A549 (cell line): ENCODE measurements at regions not wholly inside any gene's neighbourhood (a gene's known extent, or its start where the extent isn't known, plus 50 kb on each side); places are given as distances from the start of the nearest gene placed in this dataset.

Source experiments
- ATAC-seq, 2 experiments: fragments of 200-7000 bp in 1 of 2; fragments of >200 bp in 1 of 2; cut with Nextera tagmentation in 1 of 2; cut with Tn5 transposase in 1 of 2; 3 replicates each; pipeline versions ENCODE4 v1.8.0 to v1.9.1; 2018 to 2020; ENCODE audit warnings: mild to moderate bottlenecking in 1 of 2, moderate library complexity in 1 of 2
- CTCF ChIA-PET: fragments of 300-600 bp; sonication (Branson Sonifier 250); formaldehyde crosslinking; extraction: SDS; loops from one replicate; lab custom pipeline; 2021; ENCODE audit warnings: antibody characterized with exemption, inconsistent platforms; lab: Yijun Ruan, JAX
- POLR2A ChIA-PET: fragments of 350-600 bp; formaldehyde crosslinking; extraction: SDS; loops from one replicate; lab custom pipeline; 2021; ENCODE audit warnings: antibody characterized with exemption, inconsistent platforms; lab: Yijun Ruan, JAX
- DNase-seq, 2 experiments: peaks; one replicate each; pipeline versions ENCODE4 v3.0.0 to v3.0.0-alpha.2; 2011 to 2016; ENCODE audit warnings: low read depth in 1 of 2, low spot score in 1 of 2
- FAIRE-seq: peaks from 2 replicates; lab custom pipeline; 2011; peaks lifted over from hg19 to GRCh38; lab: Jason Lieb, UNC
- H3K27ac ChIP-seq, 2 experiments: fragments of >200 bp; sonication (Bioruptor Twin); formaldehyde crosslinking; 3 replicates each; pipeline ENCODE4 v1.5.1; 2016 to 2017
- H3K4me1 ChIP-seq: fragments of >200 bp; sonication (Bioruptor Twin); formaldehyde crosslinking; 3 replicates; pipeline ENCODE4 v1.6.1; 2016
- H3K4me2 ChIP-seq: fragments of >200 bp; sonication (Bioruptor Twin); formaldehyde crosslinking; 3 replicates; pipeline ENCODE4 v1.6.1; 2016
- H3K4me3 ChIP-seq: fragments of >200 bp; sonication (Bioruptor Twin); formaldehyde crosslinking; 3 replicates; pipeline ENCODE4 v1.5.1; 2016
- H3K9me3 ChIP-seq: fragments of >200 bp; sonication (Bioruptor Twin); formaldehyde crosslinking; 3 replicates; pipeline ENCODE4 v1.6.1; 2016
- BHLHE40 ChIP-seq: IDR thresholded peaks from 2 replicates; pipeline ENCODE4 v1.6.1; 2012; ENCODE audit warnings: low read depth, low read length, inconsistent platforms
- CHD4 ChIP-seq: fragments of 200-600 bp; sonication (generic); IDR thresholded peaks from 2 replicates; pipeline ENCODE4 v1.6.1; 2016; ENCODE audit warnings: antibody characterized with exemption, mild to moderate bottlenecking, borderline replicate concordance
- EHMT2 ChIP-seq: fragments of 200-600 bp; sonication (generic); IDR thresholded peaks from 2 replicates; pipeline ENCODE4 v1.6.1; 2016; ENCODE audit warnings: antibody characterized with exemption, low read depth, mild to moderate bottlenecking, moderate library complexity
- EP300 ChIP-seq, 2 experiments: fragments of >200 bp; sonication (Bioruptor Twin); formaldehyde crosslinking; IDR thresholded peaks; 2 replicates in 1 of 2; 3 replicates in 1 of 2; pipeline ENCODE4 v1.6.1; 2016 to 2017
- FOXS1 ChIP-seq: fragments of 250-450 bp; sonication (Bioruptor Pico); IDR thresholded peaks from 2 replicates; pipeline ENCODE4 v1.5.0; 2020; ENCODE audit warnings: mild to moderate bottlenecking, moderate library complexity
- HEYL ChIP-seq: fragments of 250-450 bp; sonication (Bioruptor Pico); IDR thresholded peaks from 2 replicates; pipeline ENCODE4 v1.8.0; 2021; ENCODE audit warnings: mild to moderate bottlenecking, moderate library complexity
- KDM1A ChIP-seq: fragments of 200-600 bp; sonication (generic); IDR thresholded peaks from 2 replicates; pipeline ENCODE4 v1.6.1; 2016; ENCODE audit warnings: low read depth, mild to moderate bottlenecking
- NR3C1 ChIP-seq: fragments of >200 bp; sonication (Bioruptor Twin); formaldehyde crosslinking; IDR thresholded peaks from 3 replicates; pipeline ENCODE4 v1.6.1; 2017
- RAD21 ChIP-seq, 2 experiments: fragments of >200 bp in 1 of 2; sonication (Bioruptor Twin) in 1 of 2; formaldehyde crosslinking in 1 of 2; IDR thresholded peaks in 1 of 2; conservative IDR thresholded peaks in 1 of 2; 2 replicates in 1 of 2; 3 replicates in 1 of 2; pipeline ENCODE4 v1.6.1; 2012 to 2018; ENCODE audit warnings: inconsistent platforms in 1 of 2
- RFX5 ChIP-seq: fragments of 450-650 bp; IDR thresholded peaks from 2 replicates; pipeline ENCODE4 v1.7.1; 2014; ENCODE audit warnings: antibody characterized with exemption, mild to moderate bottlenecking, moderate library complexity
- SREBF2 ChIP-seq: fragments of 450-650 bp; IDR thresholded peaks from 2 replicates; pipeline ENCODE4 v1.6.1; 2014; ENCODE audit warnings: mild to moderate bottlenecking, moderate library complexity
- ZC3H11A ChIP-seq: fragments of 450-650 bp; IDR thresholded peaks from 2 replicates; pipeline ENCODE4 v1.6.1; 2014; ENCODE audit warnings: antibody characterized with exemption, mild to moderate bottlenecking
- WGBS: methylation state at CpG from one replicate; pipeline ENCODE4 v1.1.6; 2017; ENCODE audit errors: missing lambda C conversion rate; 5-methylcytosine and 5-hydroxymethylcytosine counted together
- TF ChIP-seq, protein P1 (sequence below): fragments of >200 bp; sonication (Bioruptor Twin); formaldehyde crosslinking; IDR thresholded peaks from 3 replicates; pipeline ENCODE4 v1.5.1; 2016
- TF ChIP-seq, protein P2 (sequence below): fragments of 200-600 bp; sonication (generic); IDR thresholded peaks from 2 replicates; pipeline ENCODE4 v1.6.1; 2016; ENCODE audit warnings: antibody characterized with exemption, mild to moderate bottlenecking, moderate library complexity
- TF ChIP-seq, protein P3 (sequence below): IDR thresholded peaks from 2 replicates; pipeline ENCODE4 v1.6.1; 2012
- TF ChIP-seq, protein P4 (sequence below): fragments of >200 bp; sonication (Bioruptor Twin); formaldehyde crosslinking; IDR thresholded peaks from 3 replicates; pipeline ENCODE4 v1.6.1; 2016
- TF ChIP-seq, protein P5 (sequence below): fragments of >200 bp; sonication (Bioruptor Twin); formaldehyde crosslinking; IDR thresholded peaks from 2 replicates; pipeline ENCODE4 v1.6.1; 2016
- TF ChIP-seq, protein P6 (sequence below): fragments of 250-450 bp; sonication (Bioruptor Pico); IDR thresholded peaks from 2 replicates; pipeline ENCODE4 v1.5.0; 2021; ENCODE audit warnings: mild to moderate bottlenecking, moderate library complexity, borderline replicate concordance

DNA sequence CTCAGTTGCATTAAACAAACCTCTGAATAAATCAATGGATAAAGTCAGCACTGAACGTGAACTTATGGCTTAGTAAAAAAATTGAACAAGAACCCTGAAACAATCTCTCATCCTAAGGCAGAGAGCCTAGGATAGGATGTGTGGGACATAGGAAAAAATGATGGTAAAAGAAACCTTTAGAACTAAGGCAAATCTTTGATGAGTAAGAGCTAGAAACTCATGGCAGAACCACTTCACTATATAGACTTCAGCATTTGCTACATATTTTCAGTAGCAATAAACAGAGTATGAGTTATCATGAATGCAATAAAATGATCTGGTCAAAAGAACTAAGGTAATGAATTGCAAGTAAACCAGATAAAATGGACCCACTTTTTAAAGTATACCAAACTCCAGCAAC, 725.8 kb upstream of the DPPA4 start:
- no peak overlapping the region for H3K4me2 ChIP-seq
- no peak overlapping the region for H3K4me3 ChIP-seq
- 69% methylated on average over 1 of the region's 1 CpG for WGBS
- H3K4me1 ChIP-seq = no peaks in the 10 kb centered on the region
- no peak for FAIRE-seq
- POLR2A ChIA-PET = no interaction called here
- CTCF ChIA-PET = interaction anchor here (1.3 kb wide), 1 partner anchor 16 kb away, joined by 3 read pairs; no protein-coding TSS in a partner anchor
- H3K9me3 ChIP-seq = no peaks in the 10 kb centered on the region
- ATAC-seq = no peak
- H3K27ac ChIP-seq = no peak overlapping the region
- TF ChIP-seq, protein P1, sequence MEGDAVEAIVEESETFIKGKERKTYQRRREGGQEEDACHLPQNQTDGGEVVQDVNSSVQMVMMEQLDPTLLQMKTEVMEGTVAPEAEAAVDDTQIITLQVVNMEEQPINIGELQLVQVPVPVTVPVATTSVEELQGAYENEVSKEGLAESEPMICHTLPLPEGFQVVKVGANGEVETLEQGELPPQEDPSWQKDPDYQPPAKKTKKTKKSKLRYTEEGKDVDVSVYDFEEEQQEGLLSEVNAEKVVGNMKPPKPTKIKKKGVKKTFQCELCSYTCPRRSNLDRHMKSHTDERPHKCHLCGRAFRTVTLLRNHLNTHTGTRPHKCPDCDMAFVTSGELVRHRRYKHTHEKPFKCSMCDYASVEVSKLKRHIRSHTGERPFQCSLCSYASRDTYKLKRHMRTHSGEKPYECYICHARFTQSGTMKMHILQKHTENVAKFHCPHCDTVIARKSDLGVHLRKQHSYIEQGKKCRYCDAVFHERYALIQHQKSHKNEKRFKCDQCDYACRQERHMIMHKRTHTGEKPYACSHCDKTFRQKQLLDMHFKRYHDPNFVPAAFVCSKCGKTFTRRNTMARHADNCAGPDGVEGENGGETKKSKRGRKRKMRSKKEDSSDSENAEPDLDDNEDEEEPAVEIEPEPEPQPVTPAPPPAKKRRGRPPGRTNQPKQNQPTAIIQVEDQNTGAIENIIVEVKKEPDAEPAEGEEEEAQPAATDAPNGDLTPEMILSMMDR = no peak
- TF ChIP-seq BHLHE40 = no peak
- TF ChIP-seq, protein P2, sequence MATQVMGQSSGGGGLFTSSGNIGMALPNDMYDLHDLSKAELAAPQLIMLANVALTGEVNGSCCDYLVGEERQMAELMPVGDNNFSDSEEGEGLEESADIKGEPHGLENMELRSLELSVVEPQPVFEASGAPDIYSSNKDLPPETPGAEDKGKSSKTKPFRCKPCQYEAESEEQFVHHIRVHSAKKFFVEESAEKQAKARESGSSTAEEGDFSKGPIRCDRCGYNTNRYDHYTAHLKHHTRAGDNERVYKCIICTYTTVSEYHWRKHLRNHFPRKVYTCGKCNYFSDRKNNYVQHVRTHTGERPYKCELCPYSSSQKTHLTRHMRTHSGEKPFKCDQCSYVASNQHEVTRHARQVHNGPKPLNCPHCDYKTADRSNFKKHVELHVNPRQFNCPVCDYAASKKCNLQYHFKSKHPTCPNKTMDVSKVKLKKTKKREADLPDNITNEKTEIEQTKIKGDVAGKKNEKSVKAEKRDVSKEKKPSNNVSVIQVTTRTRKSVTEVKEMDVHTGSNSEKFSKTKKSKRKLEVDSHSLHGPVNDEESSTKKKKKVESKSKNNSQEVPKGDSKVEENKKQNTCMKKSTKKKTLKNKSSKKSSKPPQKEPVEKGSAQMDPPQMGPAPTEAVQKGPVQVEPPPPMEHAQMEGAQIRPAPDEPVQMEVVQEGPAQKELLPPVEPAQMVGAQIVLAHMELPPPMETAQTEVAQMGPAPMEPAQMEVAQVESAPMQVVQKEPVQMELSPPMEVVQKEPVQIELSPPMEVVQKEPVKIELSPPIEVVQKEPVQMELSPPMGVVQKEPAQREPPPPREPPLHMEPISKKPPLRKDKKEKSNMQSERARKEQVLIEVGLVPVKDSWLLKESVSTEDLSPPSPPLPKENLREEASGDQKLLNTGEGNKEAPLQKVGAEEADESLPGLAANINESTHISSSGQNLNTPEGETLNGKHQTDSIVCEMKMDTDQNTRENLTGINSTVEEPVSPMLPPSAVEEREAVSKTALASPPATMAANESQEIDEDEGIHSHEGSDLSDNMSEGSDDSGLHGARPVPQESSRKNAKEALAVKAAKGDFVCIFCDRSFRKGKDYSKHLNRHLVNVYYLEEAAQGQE = no peak
- no peak for TF ChIP-seq SREBF2
- TF ChIP-seq HEYL (CRISPR knock-in tag) = no peak
- TF ChIP-seq, all 56 proteins: peak for 0
- no peak for DNase-seq

DNA sequence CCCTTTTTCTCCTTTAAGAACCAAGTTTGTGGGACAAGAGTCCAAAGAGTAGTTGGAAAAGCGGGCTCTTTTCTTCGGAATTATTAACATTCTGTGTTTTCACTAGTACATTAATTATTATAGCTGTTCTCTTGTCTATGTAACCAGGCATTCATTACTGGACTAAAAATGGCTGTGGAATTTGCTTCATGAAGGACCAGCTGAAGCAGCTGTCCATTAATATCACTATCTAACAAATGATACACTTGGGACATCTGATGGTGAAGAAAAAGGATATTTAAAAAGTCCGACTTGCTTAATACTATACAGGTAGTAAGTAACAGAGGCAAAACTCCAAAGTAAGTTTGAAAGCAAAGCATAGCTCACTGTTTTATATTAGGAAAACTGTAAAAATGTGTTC, 728.9 kb upstream of the DPPA4 start:
- Histone ChIP-seq H3K27ac (no peak overlapping the region), H3K4me2 (no peak overlapping the region), H3K4me3 (no peak overlapping the region), H3K4me1 (no peaks in the 10 kb centered on the region), H3K9me3 (no peaks in the 10 kb centered on the region)
- 86% methylated on average over 3 of the region's 3 CpGs for WGBS
- no peak for FAIRE-seq
- ATAC-seq = no peak
- TF ChIP-seq, protein P3, sequence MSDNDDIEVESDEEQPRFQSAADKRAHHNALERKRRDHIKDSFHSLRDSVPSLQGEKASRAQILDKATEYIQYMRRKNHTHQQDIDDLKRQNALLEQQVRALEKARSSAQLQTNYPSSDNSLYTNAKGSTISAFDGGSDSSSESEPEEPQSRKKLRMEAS = no peak
- TF ChIP-seq KDM1A = no peak
- no peak for TF ChIP-seq FOXS1
- TF ChIP-seq EP300 (IDR thresholded peaks at IDR 0.05) = no peak
- TF ChIP-seq SREBF2 = no peak
- TF ChIP-seq ZC3H11A = no peak
- no peak for TF ChIP-seq NR3C1
- TF ChIP-seq, protein P4, sequence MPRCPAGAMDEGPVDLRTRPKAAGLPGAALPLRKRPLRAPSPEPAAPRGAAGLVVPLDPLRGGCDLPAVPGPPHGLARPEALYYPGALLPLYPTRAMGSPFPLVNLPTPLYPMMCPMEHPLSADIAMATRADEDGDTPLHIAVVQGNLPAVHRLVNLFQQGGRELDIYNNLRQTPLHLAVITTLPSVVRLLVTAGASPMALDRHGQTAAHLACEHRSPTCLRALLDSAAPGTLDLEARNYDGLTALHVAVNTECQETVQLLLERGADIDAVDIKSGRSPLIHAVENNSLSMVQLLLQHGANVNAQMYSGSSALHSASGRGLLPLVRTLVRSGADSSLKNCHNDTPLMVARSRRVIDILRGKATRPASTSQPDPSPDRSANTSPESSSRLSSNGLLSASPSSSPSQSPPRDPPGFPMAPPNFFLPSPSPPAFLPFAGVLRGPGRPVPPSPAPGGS = no peak
- no peak for TF ChIP-seq HEYL (CRISPR knock-in tag)
- TF ChIP-seq, protein P5, sequence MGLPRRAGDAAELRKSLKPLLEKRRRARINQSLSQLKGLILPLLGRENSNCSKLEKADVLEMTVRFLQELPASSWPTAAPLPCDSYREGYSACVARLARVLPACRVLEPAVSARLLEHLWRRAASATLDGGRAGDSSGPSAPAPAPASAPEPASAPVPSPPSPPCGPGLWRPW = no peak
- TF ChIP-seq, protein P6, sequence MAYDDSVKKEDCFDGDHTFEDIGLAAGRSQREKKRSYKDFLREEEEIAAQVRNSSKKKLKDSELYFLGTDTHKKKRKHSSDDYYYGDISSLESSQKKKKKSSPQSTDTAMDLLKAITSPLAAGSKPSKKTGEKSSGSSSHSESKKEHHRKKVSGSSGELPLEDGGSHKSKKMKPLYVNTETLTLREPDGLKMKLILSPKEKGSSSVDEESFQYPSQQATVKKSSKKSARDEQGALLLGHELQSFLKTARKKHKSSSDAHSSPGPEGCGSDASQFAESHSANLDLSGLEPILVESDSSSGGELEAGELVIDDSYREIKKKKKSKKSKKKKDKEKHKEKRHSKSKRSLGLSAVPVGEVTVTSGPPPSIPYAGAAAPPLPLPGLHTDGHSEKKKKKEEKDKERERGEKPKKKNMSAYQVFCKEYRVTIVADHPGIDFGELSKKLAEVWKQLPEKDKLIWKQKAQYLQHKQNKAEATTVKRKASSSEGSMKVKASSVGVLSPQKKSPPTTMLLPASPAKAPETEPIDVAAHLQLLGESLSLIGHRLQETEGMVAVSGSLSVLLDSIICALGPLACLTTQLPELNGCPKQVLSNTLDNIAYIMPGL = no peak
- TF ChIP-seq RAD21 (conservative IDR thresholded peaks at IDR 0.05 in 1 of 2, IDR thresholded peaks at IDR 0.05 in 1 of 2) = no peak
- no peak for TF ChIP-seq EHMT2
- no peak for TF ChIP-seq CHD4
- no peak for TF ChIP-seq RFX5
- no peak for DNase-seq
- ChIA-PET CTCF (no interaction called here), POLR2A (no interaction called here)
